SW480 (cell line): ENCODE measurements at regions not wholly inside any gene's neighbourhood (a gene's known extent, or its start where the extent isn't known, plus 50 kb on each side); places are given as distances from the start of the nearest gene placed in this dataset.
"Not testable (repeated sequence)": the region's sequence is repeated elsewhere in the genome, so short reads cannot be mapped to it uniquely, and the experiment has no call there.

Source experiments
- DNase-seq: peaks from one replicate; pipeline ENCODE4 v3.0.0-alpha.2; 2016; ENCODE audit warnings: low spot score

DNA sequence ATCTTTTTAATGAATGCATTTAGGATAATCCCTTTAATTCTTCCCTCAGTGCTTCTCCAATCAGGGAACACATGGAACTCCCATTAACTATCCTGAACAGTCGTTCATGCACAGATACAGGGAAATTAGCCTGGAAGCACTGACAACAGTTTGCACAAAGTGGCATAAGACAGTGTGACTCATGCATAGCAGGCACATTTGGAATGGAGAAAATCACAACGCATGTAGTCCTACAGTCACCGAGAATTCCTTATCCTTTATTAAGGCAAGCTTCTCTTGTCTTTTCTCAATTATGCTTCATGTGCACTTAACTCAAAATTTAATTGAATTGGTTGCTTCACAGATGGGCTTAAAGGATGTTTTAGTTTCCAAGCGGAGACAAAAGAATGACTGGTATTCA lies 155.0 kb upstream of the CRBN start:
- no peak for DNase-seq

DNA sequence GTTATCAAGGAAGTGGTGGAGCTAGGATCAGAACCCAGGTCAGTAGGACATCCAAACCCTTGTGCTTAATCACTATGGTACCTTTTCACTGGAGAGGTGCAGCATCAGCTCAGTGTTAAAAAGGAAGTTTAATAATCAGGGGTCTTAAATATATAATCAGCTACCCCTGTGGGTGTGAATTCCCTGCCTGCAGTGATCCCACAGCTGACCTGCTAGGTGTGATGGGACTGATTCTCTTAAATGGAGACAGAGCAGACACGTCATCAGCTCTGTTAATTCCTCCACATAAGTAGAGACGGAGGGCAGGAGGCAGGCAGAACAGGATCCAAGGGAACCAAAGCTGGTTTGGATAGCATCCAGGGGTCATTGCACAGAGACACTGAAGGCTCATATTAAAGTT lies 154.1 kb upstream of the CRBN start:
- DNase-seq, result no peak

DNA sequence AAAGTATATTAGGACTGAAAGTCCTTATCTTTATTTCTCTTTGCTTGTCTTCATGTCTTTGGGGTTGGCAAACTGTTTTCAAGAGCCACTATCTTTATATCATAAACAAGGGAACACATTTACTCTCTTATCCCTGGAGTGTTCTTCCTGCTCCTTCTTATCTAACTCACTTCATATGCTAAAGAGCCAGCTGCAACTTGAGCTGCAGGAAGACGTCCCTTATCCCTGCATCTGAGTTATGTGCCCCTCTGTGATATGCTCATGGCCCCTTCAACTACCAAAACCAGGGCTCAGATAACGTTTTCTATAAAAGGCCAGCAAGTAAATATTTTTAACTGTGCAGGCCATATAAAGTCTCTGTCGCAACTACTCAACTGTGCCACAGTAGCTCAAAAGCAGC lies 137.0 kb upstream of the CRBN start:
- DNase-seq, result no peak

DNA sequence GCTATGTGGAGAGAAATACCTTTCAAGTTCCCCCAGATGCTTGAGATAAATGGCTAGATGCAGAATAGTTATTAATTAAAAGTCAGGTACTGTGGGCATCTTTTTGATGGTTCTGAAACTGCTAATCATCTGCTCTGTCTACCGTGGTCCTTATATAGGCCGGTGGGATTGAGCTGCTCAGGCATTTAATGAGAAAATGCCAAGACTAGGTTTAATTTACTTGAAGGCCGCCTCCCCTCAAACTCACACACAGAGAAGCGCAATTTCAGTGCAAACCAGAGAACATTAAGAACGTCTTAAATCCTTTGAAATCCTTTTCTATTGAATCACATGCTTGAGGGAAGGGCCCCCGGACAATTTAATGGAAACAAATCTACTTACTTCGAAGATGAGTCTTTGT lies 136.4 kb upstream of the CRBN start:
- no peak for DNase-seq

DNA sequence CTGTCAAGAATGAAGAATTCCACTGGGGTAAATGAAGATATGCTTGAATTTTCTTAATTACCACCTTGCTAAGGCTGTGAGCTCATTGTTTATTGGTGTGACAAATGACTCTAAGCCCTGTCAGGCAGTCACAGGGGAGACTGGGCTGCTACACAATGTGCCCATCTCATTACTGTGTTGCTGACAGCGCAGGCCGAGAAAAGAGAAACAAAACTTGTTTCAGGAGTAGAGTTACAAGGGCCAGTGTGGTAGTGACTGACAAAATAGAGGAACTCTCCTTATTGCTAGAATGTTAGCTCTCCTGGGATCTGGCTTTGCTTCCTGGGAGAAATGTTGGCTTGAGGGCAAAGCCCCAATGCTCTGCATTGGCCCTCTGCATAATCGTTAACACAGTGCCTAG lies 130.4 kb upstream of the CRBN start:
- no peak for DNase-seq

DNA sequence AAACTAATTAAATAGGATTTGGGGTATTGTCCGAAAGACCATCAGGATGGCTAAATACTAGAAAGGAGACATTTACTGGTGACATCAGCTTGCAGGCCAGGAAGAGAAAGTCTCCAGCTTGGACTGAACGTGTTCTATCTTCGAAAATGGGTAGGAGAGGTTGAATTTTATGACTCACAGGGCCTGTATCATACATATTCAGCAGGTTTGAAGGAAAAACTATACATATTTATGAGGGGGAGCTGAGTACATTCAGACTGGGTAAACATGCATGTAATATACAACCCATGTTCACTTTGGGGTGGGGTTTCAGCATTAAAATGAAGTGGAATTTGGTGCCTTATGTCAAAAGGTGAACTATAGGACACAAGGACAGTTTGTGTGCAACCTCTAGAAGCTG lies 129.3 kb upstream of the CRBN start:
- DNase-seq, result no peak

DNA sequence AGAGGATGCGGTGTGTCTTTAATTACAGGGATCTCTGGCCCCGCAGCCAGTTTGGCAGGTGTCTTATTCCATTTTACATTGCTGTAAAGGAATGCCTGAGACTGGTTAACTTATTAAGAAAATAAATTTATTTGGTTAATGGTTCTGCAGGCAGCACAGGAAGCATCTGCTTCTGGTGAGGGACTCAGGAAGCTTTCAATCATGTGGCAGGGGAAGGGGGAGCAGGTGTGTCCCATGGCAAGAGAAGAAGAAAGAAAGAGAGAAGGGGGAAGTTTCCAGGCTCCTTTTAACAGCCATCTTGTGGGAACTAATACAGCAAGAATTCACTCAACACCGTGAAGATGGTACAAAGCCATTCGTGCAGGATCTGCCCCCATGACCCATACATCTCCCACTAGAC lies 128.0 kb upstream of the CRBN start:
- DNase-seq, result no peak

DNA sequence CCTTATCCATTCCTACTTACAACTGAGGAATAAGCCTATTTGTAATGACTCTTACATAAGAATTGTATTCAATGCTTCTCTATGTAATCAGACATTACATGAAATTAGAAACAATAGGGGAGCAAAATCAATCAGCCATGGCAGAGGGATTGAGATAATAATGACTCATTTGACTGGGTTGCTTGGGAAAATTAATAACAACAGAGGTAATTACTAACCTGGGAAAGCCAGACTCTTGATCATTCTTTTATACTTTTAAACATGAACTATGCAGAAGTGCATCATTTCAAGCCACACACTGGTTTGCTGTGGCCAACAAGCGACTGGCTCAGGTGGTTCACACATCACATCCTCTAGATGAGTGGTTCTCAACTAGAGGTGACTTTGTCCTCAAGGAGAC lies 126.3 kb upstream of the CRBN start:
- DNase-seq, result no peak

DNA sequence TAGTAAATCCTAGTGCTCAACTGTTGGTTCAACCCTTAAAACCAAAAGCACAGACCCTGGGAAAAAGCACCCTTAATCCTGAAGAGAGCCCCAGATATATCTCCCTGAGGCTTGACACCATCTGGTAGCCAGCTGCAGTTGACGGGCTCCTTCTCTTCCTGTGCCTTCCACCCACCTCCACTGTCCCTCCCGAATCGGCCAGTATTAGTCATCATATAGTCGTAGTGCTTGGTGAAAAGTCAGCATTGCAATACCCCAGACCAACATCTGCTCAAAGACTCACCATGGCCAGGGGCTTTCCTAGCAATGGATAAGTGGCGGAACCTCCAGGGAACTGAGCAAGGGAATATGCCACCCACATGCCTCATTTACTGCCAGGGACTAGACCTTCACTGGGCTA lies 125.6 kb upstream of the CRBN start:
- DNase-seq, result no peak

DNA sequence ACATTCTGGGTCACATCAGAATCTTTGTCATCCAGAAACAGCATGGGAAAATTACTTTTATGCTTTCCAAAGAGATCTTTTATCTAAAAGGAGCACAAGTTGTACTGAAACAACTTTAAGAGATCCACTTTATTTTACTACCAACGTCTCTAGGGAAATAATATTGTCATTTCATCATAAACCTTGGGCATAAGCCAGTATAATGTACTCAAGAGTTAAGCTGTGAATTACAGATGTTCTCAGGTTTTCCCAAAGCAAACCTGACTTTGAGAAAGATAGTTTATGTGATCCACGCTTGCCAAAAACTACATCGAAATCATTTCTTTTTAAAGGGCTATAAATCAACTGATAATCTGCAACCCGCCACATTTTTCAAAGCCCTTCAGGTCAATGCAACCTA lies 124.1 kb upstream of the CRBN start:
- no peak for DNase-seq

DNA sequence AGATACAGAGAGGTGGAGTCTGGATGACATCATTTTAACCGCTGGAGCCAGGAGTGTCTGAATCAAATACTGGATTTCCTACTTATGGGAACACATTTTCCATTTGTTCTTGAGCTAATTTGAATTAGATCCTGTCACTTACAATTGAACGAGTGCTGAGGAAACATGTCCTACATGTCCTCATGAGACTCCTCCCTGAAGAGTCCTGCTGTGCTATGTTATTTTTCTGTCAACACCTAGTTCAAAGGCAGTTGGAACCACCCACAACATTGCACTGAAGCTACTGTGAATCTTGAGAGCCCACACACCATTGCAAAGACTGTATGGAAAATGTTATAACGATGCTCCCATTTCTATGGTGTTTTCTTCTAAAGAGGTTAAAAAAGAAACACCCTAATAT lies 123.5 kb upstream of the CRBN start:
- no peak for DNase-seq

DNA sequence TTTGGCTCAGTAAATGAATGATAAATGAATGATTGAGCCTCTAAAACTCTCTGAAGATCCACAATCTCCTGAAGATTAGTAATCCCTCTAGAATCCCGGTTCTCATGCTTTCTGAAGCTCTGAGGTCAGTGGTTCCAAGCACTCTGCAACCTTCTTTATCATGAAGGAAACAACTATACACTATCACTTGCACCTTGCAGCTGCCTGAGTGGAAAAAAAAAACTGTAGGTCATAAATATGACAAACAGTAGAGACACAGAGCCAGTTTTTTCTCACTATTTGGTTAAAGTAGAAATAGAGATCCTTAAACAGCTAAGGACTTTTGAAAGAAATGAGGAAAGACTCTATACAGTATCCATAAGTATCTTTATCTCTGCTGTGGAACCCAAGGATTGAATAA lies 122.0 kb upstream of the CRBN start:
- DNase-seq, result no peak

DNA sequence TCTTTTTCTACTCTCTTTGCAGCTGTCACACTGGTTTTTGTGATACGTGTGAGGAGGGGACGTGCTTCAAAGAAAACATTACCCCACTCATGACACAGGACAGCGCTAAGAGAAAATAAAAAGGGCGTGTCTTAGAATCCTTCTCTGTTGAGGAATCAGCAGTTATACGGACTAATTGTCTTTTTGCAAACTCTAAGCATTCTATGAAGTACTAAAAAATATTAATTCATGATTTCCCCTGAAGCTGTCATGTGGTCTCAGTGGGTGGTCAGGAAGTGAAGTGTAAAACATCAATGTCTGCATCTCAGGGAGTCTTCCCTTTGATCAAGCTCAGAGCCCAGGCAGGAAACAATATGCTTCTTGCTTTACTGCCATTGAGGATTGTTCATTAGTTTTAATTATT lies 117.5 kb upstream of the CRBN start:
- no peak for DNase-seq

DNA sequence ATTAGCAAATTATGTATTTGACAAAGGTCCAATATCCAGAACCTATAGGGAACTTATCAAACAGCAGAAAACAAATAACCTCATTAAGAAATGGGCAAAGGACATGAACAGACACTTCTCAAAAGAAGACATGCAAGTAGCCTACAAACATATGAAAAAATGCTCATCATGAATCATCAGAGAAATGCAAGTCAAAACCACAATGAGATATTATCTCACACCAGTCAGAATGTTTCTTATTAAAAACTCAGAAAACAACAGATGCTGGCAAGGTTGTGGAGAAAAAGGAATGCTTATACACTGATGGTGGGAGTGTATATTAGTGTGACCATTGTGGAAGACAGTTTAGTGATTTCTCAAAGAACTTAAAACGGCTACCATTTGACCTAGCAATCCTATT lies 116.1 kb upstream of the CRBN start:
- no peak for DNase-seq

DNA sequence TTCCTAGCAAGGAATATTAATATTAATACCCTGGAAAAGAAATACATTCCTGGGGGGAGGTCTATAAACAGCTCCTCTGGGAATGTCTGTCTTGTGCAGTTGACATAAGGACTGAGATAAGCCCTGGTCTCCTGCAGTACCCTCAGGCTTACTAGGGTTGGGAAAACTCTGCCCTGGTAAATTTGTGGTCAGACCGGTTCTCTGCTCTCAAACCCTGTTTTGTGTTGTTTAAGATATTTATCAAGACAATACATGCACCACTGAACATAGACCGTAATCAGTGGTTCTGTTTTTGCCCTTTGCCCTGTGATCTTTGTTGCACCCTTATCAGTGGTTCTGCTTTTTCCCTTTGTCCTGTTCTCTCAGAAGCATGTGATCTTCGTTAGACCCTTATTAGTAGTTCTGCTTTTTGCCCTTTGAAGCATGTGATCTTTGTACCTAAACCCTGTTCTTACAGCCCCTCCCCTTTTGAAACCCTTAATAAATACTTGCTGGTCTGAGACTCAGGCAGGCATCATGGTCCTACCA lies 112.3 kb upstream of the CRBN start:
- DNase-seq, result not testable (repeated sequence)

DNA sequence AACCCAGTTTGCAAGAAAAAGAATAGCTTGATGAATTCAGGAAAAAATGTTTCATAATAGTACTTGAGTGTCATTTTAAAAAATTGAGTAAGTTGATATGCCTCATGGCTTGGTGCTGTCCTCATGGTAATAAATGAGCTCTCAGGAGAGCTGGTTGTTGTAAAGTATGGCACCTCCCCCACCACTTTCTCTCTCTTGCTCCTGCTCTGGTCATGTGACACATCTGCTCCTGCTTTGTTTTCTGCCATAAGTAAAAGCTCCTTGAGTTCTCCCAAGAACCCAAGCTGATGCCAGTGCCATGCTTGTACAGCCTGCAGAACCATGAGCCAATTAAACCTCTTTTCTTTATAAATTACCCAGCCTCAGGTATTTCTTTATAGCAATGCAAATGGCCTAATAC lies 108.8 kb upstream of the CRBN start:
- DNase-seq, result no peak

DNA sequence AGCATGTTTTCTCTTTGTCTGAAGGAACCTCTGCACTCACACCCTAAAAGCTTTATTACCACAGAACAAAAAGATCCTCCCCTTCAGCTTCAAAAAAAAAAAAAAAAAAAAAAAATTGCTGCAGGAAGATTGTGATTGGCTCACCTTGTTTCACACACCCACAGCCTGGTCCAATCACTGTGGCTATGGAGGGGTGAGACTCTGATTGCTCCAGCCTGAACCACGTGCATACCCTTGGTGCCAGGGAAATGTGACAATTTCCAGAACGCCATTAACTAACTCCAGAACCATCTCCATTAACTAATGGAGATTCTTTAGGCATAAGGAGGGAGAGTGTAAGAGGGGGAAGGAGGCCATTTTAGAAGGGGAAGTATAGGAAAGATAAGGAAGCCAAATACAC lies 106.5 kb upstream of the CRBN start:
- DNase-seq, result no peak

DNA sequence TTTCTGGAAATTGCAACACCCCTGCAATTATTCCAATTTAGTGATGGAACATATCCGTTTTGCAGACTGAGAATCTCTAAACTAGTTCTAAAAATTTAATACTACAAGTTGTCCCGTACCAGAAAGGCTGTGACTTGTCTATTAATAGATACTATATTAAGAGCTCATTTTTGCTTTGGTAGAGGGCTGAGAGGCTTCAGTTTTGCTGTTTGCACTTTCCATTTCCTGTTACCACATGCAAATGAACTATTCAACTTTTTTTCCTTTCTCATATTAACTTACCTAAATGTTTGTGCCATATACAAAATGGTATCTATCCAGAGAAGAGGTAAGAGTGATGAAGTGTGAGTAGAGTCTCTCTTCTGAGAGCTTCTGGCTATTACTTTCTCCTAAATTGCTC lies 101.5 kb upstream of the CRBN start:
- DNase-seq, result no peak

DNA sequence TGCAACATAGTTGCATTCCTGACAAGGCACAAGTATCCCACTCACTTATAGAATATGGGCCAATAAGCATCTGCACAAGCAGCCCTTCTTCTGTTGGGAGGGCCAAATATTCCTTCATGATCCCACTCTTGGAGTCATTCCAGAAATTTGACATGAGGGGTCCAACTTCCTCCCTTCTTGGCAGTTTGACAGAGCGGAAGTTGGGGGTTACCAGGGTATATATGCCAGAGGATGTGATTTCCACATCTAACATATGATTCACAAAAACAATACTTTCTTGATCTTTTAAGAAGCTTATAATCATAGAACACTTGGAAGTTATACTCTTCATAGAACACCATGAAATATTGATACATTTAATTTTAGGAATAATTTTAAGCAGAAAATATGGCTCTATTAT lies 100.9 kb upstream of the CRBN start:
- no peak for DNase-seq

DNA sequence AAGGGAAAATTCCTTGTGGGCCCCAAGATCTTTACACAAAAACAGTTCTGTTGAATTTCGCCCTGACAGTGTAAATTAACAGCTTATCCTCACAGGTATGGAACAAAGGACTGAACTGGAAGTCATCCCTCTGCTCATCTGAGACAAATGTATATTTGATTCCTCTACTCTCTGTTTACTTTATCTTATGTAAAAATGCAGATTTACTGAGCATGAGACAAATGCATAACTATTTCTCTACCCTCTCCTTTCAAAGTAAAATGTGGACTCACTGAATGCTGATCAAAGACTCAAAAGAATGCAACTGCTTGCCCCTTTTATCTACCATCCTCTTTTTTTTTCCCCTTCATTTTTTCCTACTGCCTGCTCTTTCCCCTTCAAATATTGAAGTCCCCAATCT lies 98.6 kb upstream of the CRBN start:
- DNase-seq, result no peak

DNA sequence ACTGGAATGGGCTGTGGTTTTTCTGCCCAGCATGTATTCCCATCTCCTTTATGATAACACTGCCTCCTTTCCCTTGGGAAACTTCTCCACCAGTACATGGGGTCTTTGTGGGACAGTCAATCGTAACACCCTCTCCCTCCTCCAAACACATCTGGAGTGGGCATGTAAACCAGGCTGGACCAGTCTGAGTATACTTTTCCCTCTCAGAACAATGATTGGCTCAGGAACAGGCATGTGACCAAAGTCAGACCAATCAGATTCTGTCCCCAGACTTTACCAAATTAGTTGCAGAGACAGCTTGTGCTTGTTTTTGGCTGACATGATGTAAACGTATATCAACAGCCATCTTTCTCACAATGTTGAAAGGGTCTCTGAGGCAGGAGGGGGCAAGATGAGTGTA lies 97.1 kb upstream of the CRBN start:
- DNase-seq, result no peak

DNA sequence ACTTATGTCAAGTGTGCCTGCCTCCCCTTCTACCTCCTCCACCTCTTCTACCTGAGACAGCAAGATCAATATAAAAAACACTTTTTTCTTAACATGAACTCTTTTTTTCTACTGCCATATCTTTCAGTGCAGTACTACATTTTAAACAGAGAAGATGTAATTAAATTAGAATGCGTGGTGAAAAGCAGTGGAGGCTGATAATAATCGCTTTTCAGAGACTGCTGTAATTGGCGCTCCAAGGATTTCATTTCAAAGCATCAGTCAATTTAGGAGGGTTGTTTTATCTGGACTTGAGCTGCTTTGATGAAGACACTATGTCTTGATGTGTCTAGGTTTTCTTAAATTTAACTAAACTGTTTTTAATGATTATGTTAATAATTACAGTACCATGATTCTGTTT lies 85.3 kb upstream of the CRBN start:
- DNase-seq, result no peak

DNA sequence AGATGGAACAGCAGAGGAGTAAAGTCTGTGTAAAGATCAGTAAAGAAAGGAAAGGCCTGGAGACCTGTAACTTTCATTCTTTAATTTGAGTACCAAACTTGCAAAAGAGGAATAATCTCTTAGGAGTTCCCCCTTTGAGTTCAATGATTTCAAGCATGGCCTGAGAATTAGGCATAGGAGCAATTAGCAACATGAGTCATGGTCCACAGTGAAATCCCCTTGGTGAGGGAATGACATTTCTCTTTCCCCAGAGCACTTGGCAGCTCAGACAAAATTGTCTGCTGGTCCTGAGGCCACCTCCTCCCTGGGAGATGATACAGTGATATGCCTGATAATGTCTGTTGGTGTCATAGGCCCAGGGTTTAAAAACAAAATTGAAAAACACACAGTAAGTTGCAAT lies 81.4 kb upstream of the CRBN start:
- no peak for DNase-seq

DNA sequence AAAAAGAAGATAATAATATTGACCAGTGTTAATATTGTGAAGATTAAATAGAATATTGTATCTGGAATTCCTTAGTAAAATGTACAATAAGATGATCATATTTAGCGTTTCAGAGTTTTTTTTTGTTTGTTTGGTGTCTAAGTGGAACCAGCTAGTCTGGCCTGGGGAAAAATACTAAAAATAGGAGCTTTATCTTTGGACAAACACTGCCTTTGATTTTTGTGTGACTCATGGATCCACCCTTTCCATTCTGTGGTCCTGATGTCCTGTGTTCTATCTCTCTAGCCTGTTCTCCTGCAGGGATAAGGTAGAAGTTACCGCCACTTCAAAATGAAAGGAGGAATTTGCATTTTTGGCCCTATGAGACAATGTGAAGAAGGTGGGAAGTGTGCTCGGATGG lies 79.7 kb upstream of the CRBN start:
- no peak for DNase-seq

DNA sequence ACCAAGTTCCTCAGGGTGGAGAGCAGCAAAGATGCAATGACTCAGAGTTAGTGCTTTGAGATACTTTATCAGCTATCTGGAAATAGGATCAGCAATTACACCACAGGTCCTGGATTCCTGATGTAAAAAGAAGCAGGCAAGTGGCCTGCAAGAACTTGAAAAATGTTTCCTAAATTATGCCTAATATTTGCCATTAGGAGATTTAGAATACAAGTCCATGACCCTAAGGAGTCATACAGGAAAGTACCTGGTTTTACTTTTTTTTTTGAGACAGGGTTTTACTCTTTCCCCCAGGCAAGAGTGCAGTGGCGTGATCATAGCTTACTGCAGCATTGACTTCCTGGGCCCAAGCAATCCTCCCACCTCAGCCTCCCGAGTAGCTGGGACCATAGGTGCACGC lies 78.8 kb upstream of the CRBN start:
- DNase-seq, result no peak
